Dedifferentiated amniotic fluid mesenchymal stem cell (primary cell): ENCODE measurements at regions not wholly inside any gene's neighbourhood (a gene's known extent, or its start where the extent isn't known, plus 50 kb on each side); places are given as distances from the start of the nearest gene placed in this dataset.
"Not testable (repeated sequence)": the region's sequence is repeated elsewhere in the genome, so short reads cannot be mapped to it uniquely, and the experiment has no call there.

Experiments
- DNase-seq: peaks from one replicate; pipeline ENCODE4 v3.0.0-alpha.2; 2016; ENCODE audit errors: extremely low spot score

- DNase-seq: no peak
Measured at GRCh38 chr5:119694284-119694683, 64.9 kb downstream of the FAM170A start.

- no peak for DNase-seq
Measured at GRCh38 chr5:119706049-119706448, 76.7 kb downstream of the FAM170A start.

GRCh38 chr5:119708076-119708790, 78.9 kb downstream of the FAM170A start:
- DNase-seq: no peak

- DNase-seq: no peak
Measured at GRCh38 chr5:119721775-119722174, 92.4 kb downstream of the FAM170A start.

GRCh38 chr5:119725291-119725690, 95.9 kb downstream of the FAM170A start:
- not testable (repeated sequence) for DNase-seq

GRCh38 chr5:119726544-119726943, 97.2 kb downstream of the FAM170A start:
- DNase-seq: no peak

- DNase-seq: no peak
Measured at GRCh38 chr5:119740225-119740624, 110.9 kb downstream of the FAM170A start.

GRCh38 chr5:119741691-119742090, 112.3 kb downstream of the FAM170A start:
- no peak for DNase-seq

GRCh38 chr5:119742311-119742710, 113.0 kb downstream of the FAM170A start:
- DNase-seq: no peak

- DNase-seq: no peak
Measured at GRCh38 chr5:119743927-119744326, 114.6 kb downstream of the FAM170A start.

GRCh38 chr5:119745976-119746375, 116.6 kb downstream of the FAM170A start:
- no peak for DNase-seq

GRCh38 chr5:119746984-119747383, 117.6 kb downstream of the FAM170A start:
- DNase-seq: no peak

GRCh38 chr5:119750887-119751733, 121.8 kb downstream of the FAM170A start:
- no peak for DNase-seq

GRCh38 chr5:119751734-119752094, 122.4 kb downstream of the FAM170A start:
- no peak for DNase-seq

- no peak for DNase-seq
Measured at GRCh38 chr5:119752921-119753886, 123.8 kb downstream of the FAM170A start.

GRCh38 chr5:119754825-119755224, 125.5 kb downstream of the FAM170A start:
- DNase-seq: not testable (repeated sequence)

- no peak for DNase-seq
Measured at GRCh38 chr5:119757276-119757675, 127.9 kb downstream of the FAM170A start.

- DNase-seq: not testable (repeated sequence)
Measured at GRCh38 chr5:119769695-119770693, 140.6 kb downstream of the FAM170A start.

GRCh38 chr5:119780145-119780544, 150.8 kb downstream of the FAM170A start:
- not testable (repeated sequence) for DNase-seq

GRCh38 chr5:119785057-119785456, 155.7 kb downstream of the FAM170A start:
- DNase-seq: no peak
